ENCODE measurements at regions not wholly inside any gene's neighbourhood (a gene's known extent, or its start where the extent isn't known, plus 50 kb on each side); places are given as distances from the start of the nearest gene placed in this dataset.

GRCh38 chr20:4457566-4458543 is 208.8 kb upstream of the ADRA1D start:
- no TSS peak for BruUV-seq (replicated peaks)
- H3K27me3 ChIP-seq (ENCODE audit: insufficient read depth, low read length) = no peaks in the 10 kb centered on the region
- peak overlapping the region; percentile 63 for H3K4me2 ChIP-seq (ENCODE audit: low read length)
- no peaks in the 10 kb centered on the region for H3K9me3 ChIP-seq (ENCODE audit: control insufficient read depth in 1 of 2, insufficient read depth in 1 of 2, low read depth in 1 of 2, low read length in 2 of 2)
- peak; percentile 27 for DNase-seq (ENCODE audit: low read depth, low spot score)
- ChIA-PET POLR2A (no interaction called here), CTCF (no interaction called here), RAD21 (ENCODE audit: low non-redundant PET in 1 of 2, low total read pairs in 2 of 2, uncharacterized antibody in 2 of 2, unreplicated experiment in 2 of 2) (no interaction called here)
- H2AFZ ChIP-seq (ENCODE audit: low read depth, low read length, poor library complexity, severe bottlenecking) = peak overlapping the region; percentile 66
- peak; percentile 79 for ATAC-seq
- peaks cover 27 to 39% of the 10 kb centered on the region in 2 experiments; a peak in 3 of 4 replicates for H3K4me1 ChIP-seq (ENCODE audit: control insufficient read depth in 1 of 2, insufficient read depth in 2 of 2, low read length in 2 of 2)
- no peak overlapping the region for H3K9ac ChIP-seq (ENCODE audit: low read length)
- H3K36me3 ChIP-seq (ENCODE audit: control insufficient read depth in 1 of 2, insufficient read depth in 2 of 2, low read length in 2 of 2) = no peaks in the 10 kb centered on the region
- no peaks in the 10 kb centered on the region for H4K20me1 ChIP-seq (ENCODE audit: insufficient read depth)
- no peaks in the 10 kb centered on the region for H3K9me2 ChIP-seq (ENCODE audit: insufficient read depth)
- H3K27ac ChIP-seq (ENCODE audit: low read depth, low read length) = peak overlapping the region; percentile 4; the same call in 1 of the 2 replicates
- H3K4me3 ChIP-seq (replicated peaks in 1 of 2; ENCODE audit: low read depth in 1 of 2, low read length in 2 of 2) = 0 out of 4 replicates have a peak overlapping the region, but pooled peaks of 1 of the 2 experiments have one; percentile 21
- H3K79me2 ChIP-seq (ENCODE audit: insufficient read depth, low read length) = no peaks in the 10 kb centered on the region
- intact Hi-C loops (cut with micrococcal nuclease) = no loop called here
- TF ChIP-seq REST (IDR thresholded peaks at IDR 0.05; ENCODE audit: low read depth) = no peak
- no peak for TF ChIP-seq SIN3A (IDR thresholded peaks at IDR 0.05; ENCODE audit: low read depth)
- no peak for TF ChIP-seq EZH2phosphoT487 (IDR thresholded peaks at IDR 0.05; ENCODE audit: borderline replicate concordance)
- no peak for TF ChIP-seq POLR2AphosphoS5 (IDR thresholded peaks at IDR 0.05; ENCODE audit: low read depth, low read length)
- TF ChIP-seq POLR2A (IDR thresholded peaks at IDR 0.05; ENCODE audit: borderline replicate concordance, extremely low read depth, insufficient read depth, insufficient read length) = no peak
- TF ChIP-seq ZFX (IDR thresholded peaks at IDR 0.05) = no peak
- TF ChIP-seq ATF3 (IDR thresholded peaks at IDR 0.05) = no peak
- TF ChIP-seq ZBTB33 (IDR thresholded peaks at IDR 0.05; ENCODE audit: extremely low read depth, insufficient replicate concordance, low read length) = no peak
- TF ChIP-seq SRF (IDR thresholded peaks at IDR 0.05; ENCODE audit: low read depth) = peak; percentile 62
- TF ChIP-seq TCF7L2 (IDR thresholded peaks at IDR 0.05; ENCODE audit: borderline replicate concordance, extremely low read depth, insufficient read depth, insufficient read length) = no peak
- no peak for TF ChIP-seq RAD21 (IDR thresholded peaks at IDR 0.05; ENCODE audit: low read depth)
- no peak for TF ChIP-seq CTCF (IDR thresholded peaks at IDR 0.05 in 2 of 3, conservative IDR thresholded peaks at IDR 0.05 in 1 of 3; ENCODE audit: borderline replicate concordance in 1 of 3, insufficient read depth in 1 of 3, low read depth in 2 of 3, low read length in 2 of 3)
- 0 out of 2 replicates have a peak, but pooled peaks have one; percentile 35 for TF ChIP-seq SP1 (IDR thresholded peaks at IDR 0.05; ENCODE audit: low read depth)
- TF ChIP-seq EGR1 (IDR thresholded peaks at IDR 0.05; ENCODE audit: low read depth) = no peak
- TF ChIP-seq YY1 (IDR thresholded peaks at IDR 0.05; ENCODE audit: extremely low read depth, insufficient replicate concordance, low read depth, low read length) = no peak
- TF ChIP-seq JUND (IDR thresholded peaks at IDR 0.05) = peak; percentile 73
- no peak for TF ChIP-seq EZH2 (IDR thresholded peaks at IDR 0.05)
- no peak; the same call in 1 of the 2 replicates for TF ChIP-seq MAX (IDR thresholded peaks at IDR 0.05)
